GM23338 (cell line): ENCODE measurements at regions not wholly inside any gene's neighbourhood (a gene's known extent, or its start where the extent isn't known, plus 50 kb on each side); places are given as distances from the start of the nearest gene placed in this dataset.

Source experiments
- ATAC-seq: fragments of 200-7000 bp; cut with Tn5 transposase; 3 replicates; pipeline ENCODE4 v1.9.1; 2020
- DNase-seq: peaks from one replicate; pipeline ENCODE4 v3.0.0-alpha.2; 2015; ENCODE audit warnings: low spot score
- H2AFZ ChIP-seq: fragments of 200-600 bp; sonication (generic); 2 replicates; pipeline ENCODE4 v1.8.0; 2016; ENCODE audit warnings: antibody characterized with exemption, mild to moderate bottlenecking, moderate library complexity
- H3F3A ChIP-seq: fragments of 200-600 bp; sonication (generic); replicated peaks from 2 replicates; pipeline ENCODE4 v1.8.0; 2017; ENCODE audit warnings: antibody characterized with exemption, mixed run types, low read depth
- H3K27ac ChIP-seq: fragments of 200-600 bp; sonication (generic); 2 replicates; pipeline ENCODE4 v1.6.1; 2016; ENCODE audit warnings: low read depth
- H3K27me3 ChIP-seq: fragments of 200-600 bp; sonication (generic); 2 replicates; pipeline ENCODE4 v1.8.0; 2016; ENCODE audit warnings: mild to moderate bottlenecking, mixed run types, moderate library complexity; ENCODE audit not compliant: insufficient read depth
- H3K36me3 ChIP-seq: fragments of 200-600 bp; sonication (generic); 2 replicates; pipeline ENCODE4 v1.8.0; 2016; ENCODE audit warnings: mild to moderate bottlenecking; ENCODE audit not compliant: insufficient read depth
- H3K4me1 ChIP-seq: fragments of 200-600 bp; sonication (generic); 2 replicates; pipeline ENCODE4 v1.8.0; 2016; ENCODE audit warnings: mild to moderate bottlenecking, moderate library complexity; ENCODE audit not compliant: insufficient read depth
- H3K4me2 ChIP-seq: fragments of 200-600 bp; sonication (generic); 2 replicates; pipeline ENCODE4 v1.7.1; 2017; ENCODE audit warnings: mixed run types
- H3K4me3 ChIP-seq: fragments of 200-600 bp; sonication (generic); 2 replicates; pipeline ENCODE4 v1.6.1; 2016; ENCODE audit warnings: mixed run types
- H3K79me2 ChIP-seq: fragments of 200-600 bp; sonication (generic); replicated peaks from 2 replicates; pipeline ENCODE4 v1.8.0; 2017; ENCODE audit warnings: mild to moderate bottlenecking; ENCODE audit not compliant: insufficient read depth
- H3K9me2 ChIP-seq: fragments of 200-600 bp; sonication (generic); 2 replicates; pipeline ENCODE4 v1.8.0; 2017; ENCODE audit not compliant: insufficient read depth
- H4K20me1 ChIP-seq: fragments of 200-600 bp; sonication (generic); replicated peaks from 2 replicates; pipeline ENCODE4 v1.8.0; 2017; ENCODE audit warnings: mild to moderate bottlenecking; ENCODE audit not compliant: insufficient read depth
- H3K27ac Mint-ChIP-seq: 2 replicates; pipeline ENCODE4 v1.8.0; 2020; ENCODE audit warnings: inconsistent platforms, mild to moderate bottlenecking, moderate library complexity, mixed read lengths
- H3K27me3 Mint-ChIP-seq: 3 replicates; pipeline ENCODE4 v1.8.0; 2022; ENCODE audit warnings: low read depth, mild to moderate bottlenecking, moderate library complexity, mixed read lengths, inconsistent platforms; ENCODE audit not compliant: insufficient read depth, poor library complexity
- H3K36me3 Mint-ChIP-seq: 3 replicates; pipeline ENCODE4 v1.8.0; 2021; ENCODE audit warnings: low read depth, mild to moderate bottlenecking, inconsistent platforms, moderate library complexity, mixed read lengths
- H3K4me1 Mint-ChIP-seq: 3 replicates; pipeline ENCODE4 v1.8.0; 2020; ENCODE audit warnings: mild to moderate bottlenecking, inconsistent platforms, mixed read lengths
- H3K4me3 Mint-ChIP-seq: 3 replicates; pipeline ENCODE4 v1.8.0; 2021; ENCODE audit warnings: moderate library complexity, mild to moderate bottlenecking, inconsistent platforms, mixed read lengths
- H3K9me3 Mint-ChIP-seq: 3 replicates; pipeline ENCODE4 v1.8.0; 2020; ENCODE audit warnings: moderate library complexity, mild to moderate bottlenecking, inconsistent platforms, mixed read lengths
- CREB1 ChIP-seq: fragments of 250-450 bp; sonication (Bioruptor Pico); IDR thresholded peaks from 2 replicates; pipeline ENCODE4 v1.5.0; 2020; ENCODE audit warnings: low read depth, mild to moderate bottlenecking, moderate library complexity
- EZH2 ChIP-seq: fragments of 200-600 bp; sonication (generic); IDR thresholded peaks from one replicate; pipeline ENCODE4 v1.8.0; 2017; ENCODE audit warnings: antibody characterized with exemption, mild to moderate bottlenecking, low read depth; ENCODE audit not compliant: unreplicated experiment
- EZH2phosphoT487 ChIP-seq: fragments of 200-600 bp; sonication (generic); IDR thresholded peaks from one replicate; pipeline ENCODE4 v1.8.1; 2018; ENCODE audit warnings: antibody characterized with exemption; ENCODE audit not compliant: unreplicated experiment
- JUNB ChIP-seq: IDR thresholded peaks from one replicate; pipeline ENCODE4 v1.6.1; 2016; ENCODE audit warnings: antibody characterized with exemption; ENCODE audit not compliant: unreplicated experiment
- NANOG ChIP-seq: IDR thresholded peaks from 2 replicates; pipeline ENCODE4 v1.6.1; 2016; ENCODE audit warnings: antibody characterized with exemption, borderline replicate concordance
- POLR2AphosphoS5 ChIP-seq: IDR thresholded peaks from 2 replicates; pipeline ENCODE4 v1.6.1; 2016; ENCODE audit warnings: antibody characterized with exemption, low read depth
- STAT1 ChIP-seq: IDR thresholded peaks from one replicate; pipeline ENCODE4 v1.6.1; 2016; ENCODE audit warnings: antibody characterized with exemption; ENCODE audit not compliant: unreplicated experiment
- ZNF114 ChIP-seq: fragments of 250-450 bp; sonication (Bioruptor Pico); IDR thresholded peaks from 2 replicates; pipeline ENCODE4 v1.5.0; 2020; ENCODE audit warnings: mild to moderate bottlenecking, moderate library complexity
- ZNF331 ChIP-seq: fragments of 250-450 bp; sonication (Bioruptor Pico); IDR thresholded peaks from 2 replicates; pipeline ENCODE4 v1.5.0; 2020; ENCODE audit warnings: low read depth, mild to moderate bottlenecking, moderate library complexity
- TF ChIP-seq, protein P1 (sequence below): fragments of 250-450 bp; sonication (Bioruptor Pico); IDR thresholded peaks from 2 replicates; pipeline ENCODE4 v1.5.0; 2020; ENCODE audit warnings: mild to moderate bottlenecking, moderate library complexity
- TF ChIP-seq, protein P2 (sequence below): IDR thresholded peaks from one replicate; pipeline ENCODE4 v1.6.1; 2018; ENCODE audit warnings: antibody characterized with exemption; ENCODE audit not compliant: unreplicated experiment
- TF ChIP-seq, protein P3 (sequence below): IDR thresholded peaks from 2 replicates; pipeline ENCODE4 v1.6.1; 2016; ENCODE audit warnings: antibody characterized with exemption
- TF ChIP-seq, protein P4 (sequence below), 2 experiments: fragments of 200-600 bp in 1 of 2; sonication (generic) in 1 of 2; conservative IDR thresholded peaks; 2 replicates each; pipeline versions ENCODE4 v1.5.1 to v1.6.1; 2016 to 2017; ENCODE audit warnings: antibody characterized with exemption in 2 of 2, low read depth in 2 of 2, mild to moderate bottlenecking in 2 of 2, moderate library complexity in 1 of 2

DNA sequence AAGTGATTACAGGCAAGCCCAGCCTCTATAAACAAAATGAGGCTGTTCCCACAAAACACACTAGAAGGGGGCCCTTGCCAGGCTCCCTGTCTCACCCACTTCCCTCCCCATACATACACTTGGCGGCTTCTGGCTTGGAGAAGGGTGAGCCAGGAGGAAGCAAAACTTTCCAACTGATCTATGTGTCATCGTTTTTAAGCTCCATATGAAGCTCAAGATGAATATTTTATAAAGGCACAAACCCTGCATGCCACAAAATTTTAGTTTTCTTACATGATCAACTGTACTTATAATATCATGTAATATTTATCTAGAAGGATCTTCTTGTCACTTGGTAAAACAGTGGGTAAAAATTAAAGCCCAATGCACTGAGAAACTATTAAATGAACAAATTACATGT lies 80.8 kb upstream of the TJP1 start:
- Mint-ChIP-seq H3K36me3 (peaks cover 4% of the 10 kb centered on the region), H3K4me3 (no peak overlapping the region), H3K27ac (no peak overlapping the region), H3K27me3 (peaks cover 2% of the 10 kb centered on the region), H3K4me1 (peaks cover 20% of the 10 kb centered on the region), H3K9me3 (peaks cover 4% of the 10 kb centered on the region)
- no peak for DNase-seq
- TF ChIP-seq CREB1 (CRISPR knock-in tag) (no peak), ZNF114 (CRISPR knock-in tag) (no peak), EZH2phosphoT487 (no peak), STAT1 (no peak), POLR2AphosphoS5 (no peak), ZNF331 (CRISPR knock-in tag) (no peak), JUNB (no peak), NANOG (no peak), EZH2 (no peak)
- TF ChIP-seq, protein P1, sequence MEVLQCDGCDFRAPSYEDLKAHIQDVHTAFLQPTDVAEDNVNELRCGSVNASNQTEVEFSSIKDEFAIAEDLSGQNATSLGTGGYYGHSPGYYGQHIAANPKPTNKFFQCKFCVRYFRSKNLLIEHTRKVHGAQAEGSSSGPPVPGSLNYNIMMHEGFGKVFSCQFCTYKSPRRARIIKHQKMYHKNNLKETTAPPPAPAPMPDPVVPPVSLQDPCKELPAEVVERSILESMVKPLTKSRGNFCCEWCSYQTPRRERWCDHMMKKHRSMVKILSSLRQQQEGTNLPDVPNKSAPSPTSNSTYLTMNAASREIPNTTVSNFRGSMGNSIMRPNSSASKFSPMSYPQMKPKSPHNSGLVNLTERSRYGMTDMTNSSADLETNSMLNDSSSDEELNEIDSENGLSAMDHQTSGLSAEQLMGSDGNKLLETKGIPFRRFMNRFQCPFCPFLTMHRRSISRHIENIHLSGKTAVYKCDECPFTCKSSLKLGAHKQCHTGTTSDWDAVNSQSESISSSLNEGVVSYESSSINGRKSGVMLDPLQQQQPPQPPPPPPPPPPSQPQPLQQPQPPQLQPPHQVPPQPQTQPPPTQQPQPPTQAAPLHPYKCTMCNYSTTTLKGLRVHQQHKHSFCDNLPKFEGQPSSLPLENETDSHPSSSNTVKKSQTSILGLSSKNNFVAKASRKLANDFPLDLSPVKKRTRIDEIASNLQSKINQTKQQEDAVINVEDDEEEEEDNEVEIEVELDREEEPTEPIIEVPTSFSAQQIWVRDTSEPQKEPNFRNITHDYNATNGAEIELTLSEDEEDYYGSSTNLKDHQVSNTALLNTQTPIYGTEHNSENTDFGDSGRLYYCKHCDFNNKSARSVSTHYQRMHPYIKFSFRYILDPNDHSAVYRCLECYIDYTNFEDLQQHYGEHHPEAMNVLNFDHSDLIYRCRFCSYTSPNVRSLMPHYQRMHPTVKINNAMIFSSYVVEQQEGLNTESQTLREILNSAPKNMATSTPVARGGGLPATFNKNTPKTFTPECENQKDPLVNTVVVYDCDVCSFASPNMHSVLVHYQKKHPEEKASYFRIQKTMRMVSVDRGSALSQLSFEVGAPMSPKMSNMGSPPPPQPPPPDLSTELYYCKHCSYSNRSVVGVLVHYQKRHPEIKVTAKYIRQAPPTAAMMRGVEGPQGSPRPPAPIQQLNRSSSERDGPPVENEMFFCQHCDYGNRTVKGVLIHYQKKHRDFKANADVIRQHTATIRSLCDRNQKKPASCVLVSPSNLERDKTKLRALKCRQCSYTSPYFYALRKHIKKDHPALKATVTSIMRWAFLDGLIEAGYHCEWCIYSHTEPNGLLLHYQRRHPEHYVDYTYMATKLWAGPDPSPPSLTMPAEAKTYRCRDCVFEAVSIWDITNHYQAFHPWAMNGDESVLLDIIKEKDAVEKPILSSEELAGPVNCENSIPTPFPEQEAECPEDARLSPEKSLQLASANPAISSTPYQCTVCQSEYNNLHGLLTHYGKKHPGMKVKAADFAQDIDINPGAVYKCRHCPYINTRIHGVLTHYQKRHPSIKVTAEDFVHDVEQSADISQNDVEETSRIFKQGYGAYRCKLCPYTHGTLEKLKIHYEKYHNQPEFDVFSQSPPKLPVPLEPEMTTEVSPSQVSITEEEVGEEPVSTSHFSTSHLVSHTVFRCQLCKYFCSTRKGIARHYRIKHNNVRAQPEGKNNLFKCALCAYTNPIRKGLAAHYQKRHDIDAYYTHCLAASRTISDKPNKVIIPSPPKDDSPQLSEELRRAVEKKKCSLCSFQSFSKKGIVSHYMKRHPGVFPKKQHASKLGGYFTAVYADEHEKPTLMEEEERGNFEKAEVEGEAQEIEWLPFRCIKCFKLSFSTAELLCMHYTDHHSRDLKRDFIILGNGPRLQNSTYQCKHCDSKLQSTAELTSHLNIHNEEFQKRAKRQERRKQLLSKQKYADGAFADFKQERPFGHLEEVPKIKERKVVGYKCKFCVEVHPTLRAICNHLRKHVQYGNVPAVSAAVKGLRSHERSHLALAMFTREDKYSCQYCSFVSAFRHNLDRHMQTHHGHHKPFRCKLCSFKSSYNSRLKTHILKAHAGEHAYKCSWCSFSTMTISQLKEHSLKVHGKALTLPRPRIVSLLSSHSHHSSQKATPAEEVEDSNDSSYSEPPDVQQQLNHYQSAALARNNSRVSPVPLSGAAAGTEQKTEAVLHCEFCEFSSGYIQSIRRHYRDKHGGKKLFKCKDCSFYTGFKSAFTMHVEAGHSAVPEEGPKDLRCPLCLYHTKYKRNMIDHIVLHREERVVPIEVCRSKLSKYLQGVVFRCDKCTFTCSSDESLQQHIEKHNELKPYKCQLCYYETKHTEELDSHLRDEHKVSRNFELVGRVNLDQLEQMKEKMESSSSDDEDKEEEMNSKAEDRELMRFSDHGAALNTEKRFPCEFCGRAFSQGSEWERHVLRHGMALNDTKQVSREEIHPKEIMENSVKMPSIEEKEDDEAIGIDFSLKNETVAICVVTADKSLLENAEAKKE = no peak
- TF ChIP-seq, protein P2, sequence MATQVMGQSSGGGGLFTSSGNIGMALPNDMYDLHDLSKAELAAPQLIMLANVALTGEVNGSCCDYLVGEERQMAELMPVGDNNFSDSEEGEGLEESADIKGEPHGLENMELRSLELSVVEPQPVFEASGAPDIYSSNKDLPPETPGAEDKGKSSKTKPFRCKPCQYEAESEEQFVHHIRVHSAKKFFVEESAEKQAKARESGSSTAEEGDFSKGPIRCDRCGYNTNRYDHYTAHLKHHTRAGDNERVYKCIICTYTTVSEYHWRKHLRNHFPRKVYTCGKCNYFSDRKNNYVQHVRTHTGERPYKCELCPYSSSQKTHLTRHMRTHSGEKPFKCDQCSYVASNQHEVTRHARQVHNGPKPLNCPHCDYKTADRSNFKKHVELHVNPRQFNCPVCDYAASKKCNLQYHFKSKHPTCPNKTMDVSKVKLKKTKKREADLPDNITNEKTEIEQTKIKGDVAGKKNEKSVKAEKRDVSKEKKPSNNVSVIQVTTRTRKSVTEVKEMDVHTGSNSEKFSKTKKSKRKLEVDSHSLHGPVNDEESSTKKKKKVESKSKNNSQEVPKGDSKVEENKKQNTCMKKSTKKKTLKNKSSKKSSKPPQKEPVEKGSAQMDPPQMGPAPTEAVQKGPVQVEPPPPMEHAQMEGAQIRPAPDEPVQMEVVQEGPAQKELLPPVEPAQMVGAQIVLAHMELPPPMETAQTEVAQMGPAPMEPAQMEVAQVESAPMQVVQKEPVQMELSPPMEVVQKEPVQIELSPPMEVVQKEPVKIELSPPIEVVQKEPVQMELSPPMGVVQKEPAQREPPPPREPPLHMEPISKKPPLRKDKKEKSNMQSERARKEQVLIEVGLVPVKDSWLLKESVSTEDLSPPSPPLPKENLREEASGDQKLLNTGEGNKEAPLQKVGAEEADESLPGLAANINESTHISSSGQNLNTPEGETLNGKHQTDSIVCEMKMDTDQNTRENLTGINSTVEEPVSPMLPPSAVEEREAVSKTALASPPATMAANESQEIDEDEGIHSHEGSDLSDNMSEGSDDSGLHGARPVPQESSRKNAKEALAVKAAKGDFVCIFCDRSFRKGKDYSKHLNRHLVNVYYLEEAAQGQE = no peak
- TF ChIP-seq, protein P3, sequence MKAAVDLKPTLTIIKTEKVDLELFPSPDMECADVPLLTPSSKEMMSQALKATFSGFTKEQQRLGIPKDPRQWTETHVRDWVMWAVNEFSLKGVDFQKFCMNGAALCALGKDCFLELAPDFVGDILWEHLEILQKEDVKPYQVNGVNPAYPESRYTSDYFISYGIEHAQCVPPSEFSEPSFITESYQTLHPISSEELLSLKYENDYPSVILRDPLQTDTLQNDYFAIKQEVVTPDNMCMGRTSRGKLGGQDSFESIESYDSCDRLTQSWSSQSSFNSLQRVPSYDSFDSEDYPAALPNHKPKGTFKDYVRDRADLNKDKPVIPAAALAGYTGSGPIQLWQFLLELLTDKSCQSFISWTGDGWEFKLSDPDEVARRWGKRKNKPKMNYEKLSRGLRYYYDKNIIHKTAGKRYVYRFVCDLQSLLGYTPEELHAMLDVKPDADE = no peak
- TF ChIP-seq, protein P4, sequence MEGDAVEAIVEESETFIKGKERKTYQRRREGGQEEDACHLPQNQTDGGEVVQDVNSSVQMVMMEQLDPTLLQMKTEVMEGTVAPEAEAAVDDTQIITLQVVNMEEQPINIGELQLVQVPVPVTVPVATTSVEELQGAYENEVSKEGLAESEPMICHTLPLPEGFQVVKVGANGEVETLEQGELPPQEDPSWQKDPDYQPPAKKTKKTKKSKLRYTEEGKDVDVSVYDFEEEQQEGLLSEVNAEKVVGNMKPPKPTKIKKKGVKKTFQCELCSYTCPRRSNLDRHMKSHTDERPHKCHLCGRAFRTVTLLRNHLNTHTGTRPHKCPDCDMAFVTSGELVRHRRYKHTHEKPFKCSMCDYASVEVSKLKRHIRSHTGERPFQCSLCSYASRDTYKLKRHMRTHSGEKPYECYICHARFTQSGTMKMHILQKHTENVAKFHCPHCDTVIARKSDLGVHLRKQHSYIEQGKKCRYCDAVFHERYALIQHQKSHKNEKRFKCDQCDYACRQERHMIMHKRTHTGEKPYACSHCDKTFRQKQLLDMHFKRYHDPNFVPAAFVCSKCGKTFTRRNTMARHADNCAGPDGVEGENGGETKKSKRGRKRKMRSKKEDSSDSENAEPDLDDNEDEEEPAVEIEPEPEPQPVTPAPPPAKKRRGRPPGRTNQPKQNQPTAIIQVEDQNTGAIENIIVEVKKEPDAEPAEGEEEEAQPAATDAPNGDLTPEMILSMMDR (conservative IDR thresholded peaks at IDR 0.05; ENCODE audit: low read depth in 2 of 2) = no peak
- no peak for ATAC-seq
- peaks cover 20% of the 10 kb centered on the region for H3K4me1 ChIP-seq
- no peaks in the 10 kb centered on the region for H3K27me3 ChIP-seq
- no peak overlapping the region for H3K4me3 ChIP-seq
- H3F3A ChIP-seq = no peaks in the 10 kb centered on the region
- H2AFZ ChIP-seq = no peak overlapping the region
- no peaks in the 10 kb centered on the region for H3K36me3 ChIP-seq
- no peaks in the 10 kb centered on the region for H3K79me2 ChIP-seq
- H4K20me1 ChIP-seq = no peaks in the 10 kb centered on the region
- H3K27ac ChIP-seq = no peak overlapping the region
- no peak overlapping the region for H3K4me2 ChIP-seq
- H3K9me2 ChIP-seq = no peaks in the 10 kb centered on the region
